ENCODE measurements at regions not wholly inside any gene's neighbourhood (a gene's known extent, or its start where the extent isn't known, plus 50 kb on each side); places are given as distances from the start of the nearest gene placed in this dataset.

DNA sequence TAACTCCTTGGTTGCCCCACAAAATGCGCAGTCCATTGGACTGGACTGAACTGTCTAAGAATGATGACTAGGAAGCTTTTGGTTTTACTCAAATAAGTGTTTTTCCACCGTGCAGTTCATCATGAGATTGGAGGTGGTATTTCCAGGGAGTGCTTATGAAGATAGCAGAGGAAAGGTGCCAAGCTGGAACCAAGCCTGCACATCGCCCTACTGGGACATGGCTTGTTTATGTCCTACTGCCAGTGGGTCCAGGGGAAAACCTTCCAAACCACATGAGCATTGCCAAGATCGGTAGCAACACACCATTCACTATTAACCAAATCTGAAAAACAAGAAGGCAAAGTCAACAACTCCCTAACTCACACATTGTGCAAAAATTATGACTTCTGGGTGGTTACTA lies 54.7 kb upstream of the DSCAM start:
- DNase-seq (ENCODE audit: low read depth) = no peak

DNA sequence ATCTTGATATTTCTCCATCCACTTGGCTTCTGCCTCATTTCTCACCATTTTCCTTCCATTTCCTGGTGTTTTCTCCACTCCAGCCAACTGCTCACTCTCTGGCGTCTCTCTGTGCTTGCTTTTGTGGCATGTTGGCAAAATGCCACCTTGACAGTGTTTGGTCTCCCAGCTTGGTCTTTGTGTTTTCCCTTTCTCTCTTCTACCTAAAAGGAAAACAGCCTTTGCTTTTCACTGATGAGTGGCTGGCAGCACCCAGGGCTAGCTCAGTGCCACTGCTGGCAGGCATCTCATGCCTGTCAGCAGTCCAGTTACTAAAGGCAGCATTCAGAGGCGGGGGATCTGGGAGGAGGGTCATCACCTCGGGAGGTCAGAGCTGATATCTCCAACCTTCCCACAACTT lies 55.3 kb upstream of the DSCAM start:
- DNase-seq (ENCODE audit: low read depth) = no peak

- no peak for DNase-seq (ENCODE audit: low read depth)
Observed at GRCh38 chr21:40902993-40903392, 56.0 kb upstream of the DSCAM start.

GRCh38 chr21:40905251-40905650 lies 58.3 kb upstream of the DSCAM start:
- no peak for DNase-seq (ENCODE audit: low read depth)

GRCh38 chr21:40912375-40912774 lies 65.4 kb upstream of the DSCAM start:
- DNase-seq (ENCODE audit: low read depth) = no peak

GRCh38 chr21:40915114-40915513 lies 68.2 kb upstream of the DSCAM start:
- no peak for DNase-seq (ENCODE audit: low read depth)

- no peak for DNase-seq (ENCODE audit: low read depth)
Observed at GRCh38 chr21:40923407-40923806, 76.4 kb upstream of the DSCAM start.

- no peak for DNase-seq (ENCODE audit: low read depth)
Observed at GRCh38 chr21:40923901-40924300, 76.9 kb upstream of the DSCAM start.

DNA sequence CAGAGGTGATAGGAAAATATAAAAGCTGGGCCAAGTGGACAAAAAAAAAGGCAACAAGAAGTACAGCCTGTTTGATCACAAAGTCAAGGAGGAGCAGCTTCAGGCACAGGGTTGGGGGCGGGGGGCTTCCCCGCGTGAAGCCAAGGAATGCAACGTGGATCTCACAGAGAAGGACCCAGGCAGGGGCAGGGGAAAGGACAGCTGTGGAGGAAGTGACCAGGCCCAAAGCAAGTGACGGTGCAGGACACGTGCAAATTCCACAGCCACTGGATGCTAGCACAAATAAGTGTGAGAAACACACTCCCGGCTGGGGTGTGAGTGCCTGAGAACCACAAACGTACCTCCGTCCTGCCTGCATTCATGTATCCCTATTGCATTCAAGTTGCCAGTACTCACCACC lies 77.7 kb upstream of the DSCAM start:
- DNase-seq (ENCODE audit: low read depth) = no peak

- DNase-seq (ENCODE audit: low read depth) = no peak
Observed at GRCh38 chr21:40926238-40926637, 79.3 kb upstream of the DSCAM start.

- DNase-seq (ENCODE audit: low read depth) = no peak
Observed at GRCh38 chr21:40929833-40930232, 82.9 kb upstream of the DSCAM start.

DNA sequence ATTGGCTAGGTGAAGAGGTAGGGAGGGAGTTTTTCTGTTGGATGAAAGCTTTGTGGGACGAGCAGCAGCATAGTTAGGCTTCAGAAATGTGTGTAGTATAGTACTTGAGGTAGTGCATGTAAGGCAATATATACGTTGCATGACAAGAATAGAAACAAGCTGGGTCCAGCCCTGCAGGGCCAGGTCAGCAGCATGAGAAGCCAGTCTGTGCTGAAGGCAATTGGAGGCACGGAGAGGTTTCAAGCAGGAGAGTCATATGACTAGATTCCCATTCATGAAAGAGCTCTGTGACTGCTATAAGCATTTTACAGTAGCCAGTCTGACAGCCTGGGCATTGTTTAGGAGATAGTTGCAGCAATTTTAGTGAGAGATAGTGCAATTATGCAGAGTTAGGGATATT lies 84.2 kb upstream of the DSCAM start:
- no peak for DNase-seq (ENCODE audit: low read depth)

- DNase-seq (ENCODE audit: low read depth) = no peak
Observed at GRCh38 chr21:40936178-40936577, 89.2 kb upstream of the DSCAM start.

DNA sequence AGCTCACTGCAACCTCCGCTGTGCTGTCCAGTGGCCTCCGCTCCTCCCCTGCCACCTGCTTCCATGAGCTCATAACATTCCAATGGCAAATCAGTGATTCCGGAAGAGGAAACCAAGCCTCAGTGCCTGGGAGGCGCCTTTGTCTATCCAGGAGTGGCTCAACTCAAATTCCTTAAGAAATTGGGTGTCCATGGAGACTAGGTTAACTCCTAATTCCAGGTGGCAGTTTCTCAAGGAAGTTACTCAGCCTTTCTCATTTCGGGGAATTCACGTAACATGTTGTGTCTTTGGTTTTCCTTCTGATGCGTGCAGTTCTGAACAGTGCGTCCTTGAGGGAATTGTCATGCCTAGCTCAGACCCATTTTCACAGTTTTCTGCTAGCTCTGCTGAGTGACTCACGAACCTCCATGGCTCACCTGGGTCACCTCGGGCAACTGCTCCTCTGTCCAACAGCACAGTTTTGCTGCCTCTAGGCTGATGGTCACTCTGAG lies 89.9 kb upstream of the DSCAM start:
- no peak for DNase-seq (ENCODE audit: low read depth)

DNA sequence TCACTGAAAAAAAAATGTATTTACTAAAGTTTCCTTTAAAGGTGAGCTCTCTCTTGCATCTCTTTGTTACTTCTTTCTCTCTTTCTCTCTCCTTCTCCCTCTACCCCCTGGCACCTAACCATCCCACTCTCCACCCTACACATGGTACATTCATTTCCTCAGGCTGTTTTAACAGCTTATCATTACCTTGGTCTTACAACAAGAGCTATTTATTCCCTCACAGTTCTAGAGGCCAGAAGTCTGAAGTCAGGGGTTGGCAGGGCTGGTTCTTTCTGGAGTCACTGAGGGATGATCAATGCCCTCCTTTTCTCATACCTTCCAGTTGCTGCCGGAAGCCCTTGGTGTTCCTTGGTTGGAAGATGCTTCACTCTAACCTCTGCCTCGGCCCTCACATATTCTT lies 91.1 kb upstream of the DSCAM start:
- DNase-seq (ENCODE audit: low read depth) = no peak

DNA sequence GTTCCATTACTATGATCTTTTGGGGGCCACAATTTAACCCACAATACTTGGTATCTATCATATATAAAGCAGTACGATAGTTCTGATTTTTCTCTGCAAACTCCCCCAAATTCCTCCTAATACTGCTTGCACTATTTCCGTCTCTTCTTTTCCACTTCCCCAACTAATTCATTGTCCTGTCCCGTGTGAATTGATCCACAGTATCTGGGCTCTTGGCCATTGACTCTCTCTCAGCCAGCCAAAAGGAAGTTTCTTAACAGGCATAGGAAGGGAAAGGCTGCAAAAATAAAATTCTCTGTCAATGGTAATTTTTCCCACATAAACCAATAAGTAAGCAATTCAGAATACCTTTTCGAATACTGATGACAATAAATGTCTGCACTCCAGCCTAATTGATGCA lies 91.7 kb upstream of the DSCAM start:
- no peak for DNase-seq (ENCODE audit: low read depth)

DNA sequence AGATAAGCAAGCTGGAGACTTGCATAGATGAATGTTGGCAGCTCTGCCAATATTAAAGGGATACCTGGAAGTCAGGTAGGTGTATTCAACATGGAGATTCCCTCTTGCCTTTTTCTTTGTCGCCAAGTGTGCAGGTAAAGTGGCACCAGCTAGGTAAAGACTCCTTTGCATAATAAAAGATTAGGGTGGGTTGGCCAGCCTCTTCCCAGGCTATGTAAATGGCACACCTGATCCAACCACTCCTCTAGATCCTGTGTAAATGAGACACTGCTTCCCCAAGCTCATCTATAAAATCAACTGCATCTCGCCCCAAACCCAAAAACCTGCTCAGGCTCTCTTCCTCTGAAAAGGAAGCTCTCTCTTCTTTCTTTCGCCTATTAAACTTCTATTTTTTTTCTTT lies 100.8 kb upstream of the DSCAM start:
- no peak for DNase-seq (ENCODE audit: low read depth)

DNA sequence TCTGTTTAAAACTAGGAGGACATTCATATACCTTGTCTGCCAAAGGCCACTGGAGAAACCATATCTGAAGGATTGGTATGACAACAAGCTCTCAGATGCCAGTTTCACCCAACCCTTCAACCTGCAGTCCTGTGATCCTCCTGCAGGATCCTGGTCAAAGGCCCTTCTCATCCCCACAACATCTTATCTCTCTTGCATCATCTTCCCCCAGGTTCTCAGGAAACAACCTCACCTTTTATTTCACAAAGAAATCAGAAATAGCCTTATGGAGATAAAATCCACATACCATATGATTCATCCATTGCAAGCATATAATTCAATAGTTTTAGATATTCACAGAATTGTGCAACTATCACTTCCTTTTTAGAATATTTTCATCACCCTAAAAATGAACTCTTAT lies 104.0 kb upstream of the DSCAM start:
- DNase-seq (ENCODE audit: low read depth) = no peak

GRCh38 chr21:40952551-40953323 lies 105.8 kb upstream of the DSCAM start:
- DNase-seq (ENCODE audit: low read depth) = no peak

- DNase-seq (ENCODE audit: low read depth) = no peak
Observed at GRCh38 chr21:40964691-40965090, 117.7 kb upstream of the DSCAM start.

- no peak for DNase-seq (ENCODE audit: low read depth)
Observed at GRCh38 chr21:40967771-40968170, 120.8 kb upstream of the DSCAM start.

DNA sequence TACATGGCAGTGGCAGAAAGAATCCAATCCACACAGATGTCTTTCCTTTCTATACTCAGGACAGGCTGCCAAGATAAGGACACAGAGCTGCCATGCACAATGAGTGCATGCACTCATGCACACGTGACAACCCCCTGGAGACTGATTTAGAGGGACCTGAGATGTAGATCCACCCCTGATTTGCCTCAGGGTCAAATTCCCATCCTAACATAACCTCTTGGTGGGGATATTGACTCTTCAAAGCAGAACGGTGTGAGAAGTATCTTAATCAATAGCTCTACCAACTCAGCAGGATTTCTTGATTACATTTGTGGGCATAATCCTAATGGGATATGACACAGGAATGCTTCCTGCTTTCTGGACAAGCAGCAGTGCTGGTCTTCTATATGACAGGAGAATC lies 125.2 kb upstream of the DSCAM start:
- DNase-seq (ENCODE audit: low read depth) = no peak

GRCh38 chr21:40976198-40977109 lies 129.5 kb upstream of the DSCAM start:
- no peak for DNase-seq (ENCODE audit: low read depth)
